ENCODE measurements at regions not wholly inside any gene's neighbourhood (a gene's known extent, or its start where the extent isn't known, plus 50 kb on each side); places are given as distances from the start of the nearest gene placed in this dataset.

DNA sequence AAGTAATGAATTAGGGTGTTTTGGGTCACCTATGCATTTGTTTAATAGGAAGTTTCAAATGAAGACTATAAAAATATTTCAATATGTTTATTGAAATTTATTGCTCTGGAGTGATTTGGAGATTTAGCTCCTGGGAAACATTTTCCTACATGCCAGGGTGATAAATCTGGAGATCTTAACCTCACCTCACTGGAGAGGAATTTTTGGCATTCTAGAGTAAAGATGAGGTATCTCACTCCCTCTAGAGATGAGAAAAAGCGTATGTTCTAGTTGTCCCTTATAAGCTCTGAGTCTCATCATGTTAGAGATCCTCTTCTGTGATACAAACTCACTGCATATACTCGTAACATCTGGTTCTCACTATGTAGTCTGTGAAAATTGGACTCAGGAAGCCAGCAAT, 219.0 kb downstream of the KLHL4 start (continued):
- TF ChIP-seq, protein P1, sequence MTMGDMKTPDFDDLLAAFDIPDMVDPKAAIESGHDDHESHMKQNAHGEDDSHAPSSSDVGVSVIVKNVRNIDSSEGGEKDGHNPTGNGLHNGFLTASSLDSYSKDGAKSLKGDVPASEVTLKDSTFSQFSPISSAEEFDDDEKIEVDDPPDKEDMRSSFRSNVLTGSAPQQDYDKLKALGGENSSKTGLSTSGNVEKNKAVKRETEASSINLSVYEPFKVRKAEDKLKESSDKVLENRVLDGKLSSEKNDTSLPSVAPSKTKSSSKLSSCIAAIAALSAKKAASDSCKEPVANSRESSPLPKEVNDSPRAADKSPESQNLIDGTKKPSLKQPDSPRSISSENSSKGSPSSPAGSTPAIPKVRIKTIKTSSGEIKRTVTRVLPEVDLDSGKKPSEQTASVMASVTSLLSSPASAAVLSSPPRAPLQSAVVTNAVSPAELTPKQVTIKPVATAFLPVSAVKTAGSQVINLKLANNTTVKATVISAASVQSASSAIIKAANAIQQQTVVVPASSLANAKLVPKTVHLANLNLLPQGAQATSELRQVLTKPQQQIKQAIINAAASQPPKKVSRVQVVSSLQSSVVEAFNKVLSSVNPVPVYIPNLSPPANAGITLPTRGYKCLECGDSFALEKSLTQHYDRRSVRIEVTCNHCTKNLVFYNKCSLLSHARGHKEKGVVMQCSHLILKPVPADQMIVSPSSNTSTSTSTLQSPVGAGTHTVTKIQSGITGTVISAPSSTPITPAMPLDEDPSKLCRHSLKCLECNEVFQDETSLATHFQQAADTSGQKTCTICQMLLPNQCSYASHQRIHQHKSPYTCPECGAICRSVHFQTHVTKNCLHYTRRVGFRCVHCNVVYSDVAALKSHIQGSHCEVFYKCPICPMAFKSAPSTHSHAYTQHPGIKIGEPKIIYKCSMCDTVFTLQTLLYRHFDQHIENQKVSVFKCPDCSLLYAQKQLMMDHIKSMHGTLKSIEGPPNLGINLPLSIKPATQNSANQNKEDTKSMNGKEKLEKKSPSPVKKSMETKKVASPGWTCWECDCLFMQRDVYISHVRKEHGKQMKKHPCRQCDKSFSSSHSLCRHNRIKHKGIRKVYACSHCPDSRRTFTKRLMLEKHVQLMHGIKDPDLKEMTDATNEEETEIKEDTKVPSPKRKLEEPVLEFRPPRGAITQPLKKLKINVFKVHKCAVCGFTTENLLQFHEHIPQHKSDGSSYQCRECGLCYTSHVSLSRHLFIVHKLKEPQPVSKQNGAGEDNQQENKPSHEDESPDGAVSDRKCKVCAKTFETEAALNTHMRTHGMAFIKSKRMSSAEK (CRISPR knock-in tag; IDR thresholded peaks at IDR 0.05; ENCODE audit: borderline replicate concordance) = no peak
- no peak for TF ChIP-seq SMAD3 (CRISPR knock-in tag; IDR thresholded peaks at IDR 0.05; ENCODE audit: borderline replicate concordance)

DNA sequence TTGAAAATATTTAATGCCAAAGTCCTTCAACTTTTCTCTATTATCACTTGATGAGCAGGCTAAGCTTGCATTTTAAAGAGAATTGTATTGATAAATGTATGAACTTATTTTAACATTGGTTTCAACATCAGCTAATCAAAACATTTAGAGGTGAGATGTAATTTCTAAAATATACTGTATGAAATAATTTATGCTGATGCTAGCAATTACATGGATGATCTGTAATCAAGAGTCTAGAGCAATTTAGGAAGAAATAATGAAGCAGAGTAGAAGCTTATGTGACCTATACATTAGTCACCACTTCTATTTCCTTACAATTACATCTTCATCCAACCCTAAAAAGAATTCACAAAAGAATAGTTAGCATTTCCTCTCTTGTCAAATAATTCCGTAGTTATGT, 226.8 kb downstream of the KLHL4 start:
- TF ChIP-seq, protein P2, sequence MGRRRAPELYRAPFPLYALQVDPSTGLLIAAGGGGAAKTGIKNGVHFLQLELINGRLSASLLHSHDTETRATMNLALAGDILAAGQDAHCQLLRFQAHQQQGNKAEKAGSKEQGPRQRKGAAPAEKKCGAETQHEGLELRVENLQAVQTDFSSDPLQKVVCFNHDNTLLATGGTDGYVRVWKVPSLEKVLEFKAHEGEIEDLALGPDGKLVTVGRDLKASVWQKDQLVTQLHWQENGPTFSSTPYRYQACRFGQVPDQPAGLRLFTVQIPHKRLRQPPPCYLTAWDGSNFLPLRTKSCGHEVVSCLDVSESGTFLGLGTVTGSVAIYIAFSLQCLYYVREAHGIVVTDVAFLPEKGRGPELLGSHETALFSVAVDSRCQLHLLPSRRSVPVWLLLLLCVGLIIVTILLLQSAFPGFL (CRISPR knock-in tag; IDR thresholded peaks at IDR 0.05; ENCODE audit: borderline replicate concordance) = no peak
- no peak for TF ChIP-seq HMGA2 (CRISPR knock-in tag; IDR thresholded peaks at IDR 0.05)
- no peak for TF ChIP-seq JUN (CRISPR knock-in tag; IDR thresholded peaks at IDR 0.05)
- TF ChIP-seq ZNF317 (CRISPR knock-in tag; IDR thresholded peaks at IDR 0.05; ENCODE audit: borderline replicate concordance, low read depth) = no peak
- TF ChIP-seq, protein P3, sequence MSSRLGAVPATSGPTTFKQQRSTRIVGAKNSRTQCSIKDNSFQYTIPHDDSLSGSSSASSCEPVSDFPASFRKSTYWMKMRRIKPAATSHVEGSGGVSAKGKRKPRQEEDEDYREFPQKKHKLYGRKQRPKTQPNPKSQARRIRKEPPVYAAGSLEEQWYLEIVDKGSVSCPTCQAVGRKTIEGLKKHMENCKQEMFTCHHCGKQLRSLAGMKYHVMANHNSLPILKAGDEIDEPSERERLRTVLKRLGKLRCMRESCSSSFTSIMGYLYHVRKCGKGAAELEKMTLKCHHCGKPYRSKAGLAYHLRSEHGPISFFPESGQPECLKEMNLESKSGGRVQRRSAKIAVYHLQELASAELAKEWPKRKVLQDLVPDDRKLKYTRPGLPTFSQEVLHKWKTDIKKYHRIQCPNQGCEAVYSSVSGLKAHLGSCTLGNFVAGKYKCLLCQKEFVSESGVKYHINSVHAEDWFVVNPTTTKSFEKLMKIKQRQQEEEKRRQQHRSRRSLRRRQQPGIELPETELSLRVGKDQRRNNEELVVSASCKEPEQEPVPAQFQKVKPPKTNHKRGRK (CRISPR knock-in tag; IDR thresholded peaks at IDR 0.05; ENCODE audit: borderline replicate concordance) = no peak
- TF ChIP-seq, protein P1 (CRISPR knock-in tag; IDR thresholded peaks at IDR 0.05; ENCODE audit: borderline replicate concordance) = no peak
- TF ChIP-seq, protein P4, sequence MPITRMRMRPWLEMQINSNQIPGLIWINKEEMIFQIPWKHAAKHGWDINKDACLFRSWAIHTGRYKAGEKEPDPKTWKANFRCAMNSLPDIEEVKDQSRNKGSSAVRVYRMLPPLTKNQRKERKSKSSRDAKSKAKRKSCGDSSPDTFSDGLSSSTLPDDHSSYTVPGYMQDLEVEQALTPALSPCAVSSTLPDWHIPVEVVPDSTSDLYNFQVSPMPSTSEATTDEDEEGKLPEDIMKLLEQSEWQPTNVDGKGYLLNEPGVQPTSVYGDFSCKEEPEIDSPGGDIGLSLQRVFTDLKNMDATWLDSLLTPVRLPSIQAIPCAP (CRISPR knock-in tag; IDR thresholded peaks at IDR 0.05) = no peak
- no peak for TF ChIP-seq SP1 (CRISPR knock-in tag; conservative IDR thresholded peaks at IDR 0.05)
- no peak for TF ChIP-seq GRHL2 (CRISPR knock-in tag; IDR thresholded peaks at IDR 0.05; ENCODE audit: insufficient replicate concordance, severe bottlenecking)
- no peak for TF ChIP-seq GTF2I (CRISPR knock-in tag; conservative IDR thresholded peaks at IDR 0.05)
- no peak for TF ChIP-seq FOXK1 (CRISPR knock-in tag; IDR thresholded peaks at IDR 0.05)
- TF ChIP-seq NR2C2 (CRISPR knock-in tag; IDR thresholded peaks at IDR 0.05) = no peak
- no peak for DNase-seq (ENCODE audit: low spot score)
- no peak overlapping the region for H3K27ac Mint-ChIP-seq
- ATAC-seq = no peak
- H3K36me3 Mint-ChIP-seq = no peaks in the 10 kb centered on the region
- ChIA-PET POLR2A (no interaction called here), CTCF (no interaction called here)
- no peaks in the 10 kb centered on the region for H3K9me3 Mint-ChIP-seq
- no peaks in the 10 kb centered on the region for H3K4me1 Mint-ChIP-seq
- H3K4me3 Mint-ChIP-seq = no peak overlapping the region
- H3K27me3 Mint-ChIP-seq (ENCODE audit: low read depth) = no peaks in the 10 kb centered on the region

Measured in WTC11 (cell line).